Neural crest cell (in vitro differentiated cells): ENCODE measurements at regions not wholly inside any gene's neighbourhood (a gene's known extent, or its start where the extent isn't known, plus 50 kb on each side); places are given as distances from the start of the nearest gene placed in this dataset.

Experiments
- DNase-seq: peaks from one replicate; pipeline ENCODE4 v3.0.0; 2021; ENCODE audit warnings: low read depth, mixed read lengths, low spot score
- H3K27ac Mint-ChIP-seq: one replicate; pipeline ENCODE4 v1.8.0; 2021; ENCODE audit warnings: mild to moderate bottlenecking, mixed read lengths; ENCODE audit not compliant: unreplicated experiment
- H3K27me3 Mint-ChIP-seq: 2 replicates; pipeline ENCODE4 v1.8.0; 2021; ENCODE audit warnings: low read depth, mild to moderate bottlenecking, mixed read lengths
- H3K36me3 Mint-ChIP-seq: 2 replicates; pipeline ENCODE4 v1.8.0; 2021; ENCODE audit warnings: low read depth, mild to moderate bottlenecking, mixed read lengths
- H3K4me1 Mint-ChIP-seq: 2 replicates; pipeline ENCODE4 v1.8.0; 2021; ENCODE audit warnings: mixed read lengths
- H3K4me3 Mint-ChIP-seq: one replicate; pipeline ENCODE4 v1.8.0; 2021; ENCODE audit warnings: mild to moderate bottlenecking, mixed read lengths
- H3K9me3 Mint-ChIP-seq: 2 replicates; pipeline ENCODE4 v1.8.0; 2021; ENCODE audit warnings: mixed read lengths
- TF ChIP-seq, protein P1 (sequence below): fragments of 200-600 bp; sonication (generic); conservative IDR thresholded peaks from 2 replicates; pipeline ENCODE4 v1.5.0; 2021; ENCODE audit warnings: antibody characterized with exemption, mild to moderate bottlenecking

DNA sequence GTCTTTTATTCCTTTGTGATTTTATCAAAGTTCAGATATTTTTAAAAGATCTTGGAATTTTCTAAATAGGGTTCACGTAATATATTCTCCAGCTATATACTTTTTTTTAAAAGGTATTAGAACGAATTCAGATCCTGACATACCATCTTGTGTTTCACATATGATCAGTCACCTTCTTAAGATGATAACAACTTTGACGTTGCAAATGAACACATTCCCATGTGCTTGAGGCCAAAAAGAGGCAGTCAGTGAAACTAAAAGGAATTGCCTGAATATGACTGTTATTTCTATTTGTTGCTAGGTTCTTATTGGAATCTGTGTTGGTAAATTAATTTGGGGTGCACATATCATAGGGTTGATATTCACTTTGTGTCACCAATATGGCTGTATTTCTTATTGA, 310.1 kb downstream of the MDFIC start:
- Mint-ChIP-seq H3K36me3 (no peaks in the 10 kb centered on the region), H3K4me3 (no peak overlapping the region), H3K27ac (no peak overlapping the region), H3K4me1 (peaks cover 6% of the 10 kb centered on the region), H3K27me3 (no peaks in the 10 kb centered on the region), H3K9me3 (peaks cover 6% of the 10 kb centered on the region)
- TF ChIP-seq, protein P1, sequence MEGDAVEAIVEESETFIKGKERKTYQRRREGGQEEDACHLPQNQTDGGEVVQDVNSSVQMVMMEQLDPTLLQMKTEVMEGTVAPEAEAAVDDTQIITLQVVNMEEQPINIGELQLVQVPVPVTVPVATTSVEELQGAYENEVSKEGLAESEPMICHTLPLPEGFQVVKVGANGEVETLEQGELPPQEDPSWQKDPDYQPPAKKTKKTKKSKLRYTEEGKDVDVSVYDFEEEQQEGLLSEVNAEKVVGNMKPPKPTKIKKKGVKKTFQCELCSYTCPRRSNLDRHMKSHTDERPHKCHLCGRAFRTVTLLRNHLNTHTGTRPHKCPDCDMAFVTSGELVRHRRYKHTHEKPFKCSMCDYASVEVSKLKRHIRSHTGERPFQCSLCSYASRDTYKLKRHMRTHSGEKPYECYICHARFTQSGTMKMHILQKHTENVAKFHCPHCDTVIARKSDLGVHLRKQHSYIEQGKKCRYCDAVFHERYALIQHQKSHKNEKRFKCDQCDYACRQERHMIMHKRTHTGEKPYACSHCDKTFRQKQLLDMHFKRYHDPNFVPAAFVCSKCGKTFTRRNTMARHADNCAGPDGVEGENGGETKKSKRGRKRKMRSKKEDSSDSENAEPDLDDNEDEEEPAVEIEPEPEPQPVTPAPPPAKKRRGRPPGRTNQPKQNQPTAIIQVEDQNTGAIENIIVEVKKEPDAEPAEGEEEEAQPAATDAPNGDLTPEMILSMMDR = no peak
- no peak for DNase-seq

DNA sequence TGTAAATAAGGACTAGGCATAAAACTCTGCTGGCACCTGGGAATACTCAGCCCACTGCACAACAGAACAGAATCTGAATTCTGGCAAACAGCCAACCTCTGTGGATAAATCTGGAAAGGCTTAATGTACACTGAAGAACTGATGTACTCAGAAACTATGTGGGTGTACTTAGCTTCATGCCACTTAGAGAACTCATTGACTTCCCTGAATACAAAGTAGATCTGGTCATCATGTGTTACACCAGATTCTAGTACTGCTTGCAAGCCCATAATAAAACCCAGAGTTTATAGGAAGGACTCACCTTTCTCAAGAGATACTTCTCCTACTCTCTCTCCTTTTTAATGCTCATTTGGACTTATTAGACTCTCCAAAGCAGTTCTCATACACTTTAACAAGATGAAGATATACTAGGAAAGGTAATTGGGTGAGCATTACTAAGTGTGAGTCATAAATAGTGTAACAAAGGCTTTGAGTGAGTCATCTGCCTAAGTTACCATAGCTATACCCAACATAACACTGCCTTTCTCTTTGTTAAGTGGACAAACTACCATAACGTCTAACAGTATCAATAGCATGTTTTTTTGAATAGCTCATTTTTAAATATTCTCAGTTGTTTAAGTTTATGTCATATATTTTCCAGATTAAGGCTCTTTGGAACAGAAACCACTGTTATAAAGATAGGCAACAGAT, 309.1 kb downstream of the MDFIC start:
- no peak overlapping the region for H3K27ac Mint-ChIP-seq
- no peaks in the 10 kb centered on the region for H3K36me3 Mint-ChIP-seq

DNA sequence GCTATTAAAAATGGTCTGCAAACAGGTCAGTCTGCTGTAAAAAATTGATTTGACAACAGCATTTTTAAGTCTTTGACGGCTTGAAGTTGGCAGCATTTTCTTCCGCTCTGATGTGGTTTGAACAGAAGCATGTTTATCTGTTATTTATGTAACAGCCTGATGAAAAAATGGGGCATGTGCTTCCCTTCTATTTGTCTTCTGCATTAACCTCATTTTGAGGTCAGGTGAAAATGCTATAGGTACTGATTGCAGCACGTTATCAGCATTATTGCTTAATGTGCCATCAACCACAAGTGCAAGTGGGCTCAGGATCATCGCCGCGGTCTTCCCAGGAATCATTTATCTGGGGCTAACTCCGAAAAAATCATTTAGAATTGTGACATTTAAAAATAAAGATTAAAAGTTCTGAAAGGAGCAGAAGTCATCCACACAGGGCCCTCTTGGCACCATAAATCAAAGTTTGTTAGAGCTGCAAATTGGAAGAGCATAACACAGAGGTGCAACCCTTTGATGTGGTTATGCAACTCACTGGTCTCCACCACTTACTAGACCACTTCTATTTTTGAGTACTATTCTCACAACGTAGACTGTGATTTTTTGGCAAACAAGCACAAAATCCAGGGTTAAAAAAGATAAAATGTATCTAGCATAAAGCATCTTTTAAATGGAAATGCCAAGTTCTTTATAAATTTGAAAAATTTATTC, 307.7 kb downstream of the MDFIC start:
- Mint-ChIP-seq H3K9me3 (no peaks in the 10 kb centered on the region), H3K27ac (no peak overlapping the region), H3K4me3 (no peak overlapping the region), H3K36me3 (no peaks in the 10 kb centered on the region), H3K27me3 (no peaks in the 10 kb centered on the region), H3K4me1 (peaks cover 6% of the 10 kb centered on the region)
- no peak for DNase-seq
- TF ChIP-seq, protein P1 = no peak

More for the DNA sequence above, 309.1 kb downstream of the MDFIC start:
- TF ChIP-seq, protein P1 = no peak
- no peak for DNase-seq
- Mint-ChIP-seq H3K4me3 (no peak overlapping the region), H3K27me3 (no peaks in the 10 kb centered on the region), H3K9me3 (peaks cover 6% of the 10 kb centered on the region), H3K4me1 (peaks cover 6% of the 10 kb centered on the region)

DNA sequence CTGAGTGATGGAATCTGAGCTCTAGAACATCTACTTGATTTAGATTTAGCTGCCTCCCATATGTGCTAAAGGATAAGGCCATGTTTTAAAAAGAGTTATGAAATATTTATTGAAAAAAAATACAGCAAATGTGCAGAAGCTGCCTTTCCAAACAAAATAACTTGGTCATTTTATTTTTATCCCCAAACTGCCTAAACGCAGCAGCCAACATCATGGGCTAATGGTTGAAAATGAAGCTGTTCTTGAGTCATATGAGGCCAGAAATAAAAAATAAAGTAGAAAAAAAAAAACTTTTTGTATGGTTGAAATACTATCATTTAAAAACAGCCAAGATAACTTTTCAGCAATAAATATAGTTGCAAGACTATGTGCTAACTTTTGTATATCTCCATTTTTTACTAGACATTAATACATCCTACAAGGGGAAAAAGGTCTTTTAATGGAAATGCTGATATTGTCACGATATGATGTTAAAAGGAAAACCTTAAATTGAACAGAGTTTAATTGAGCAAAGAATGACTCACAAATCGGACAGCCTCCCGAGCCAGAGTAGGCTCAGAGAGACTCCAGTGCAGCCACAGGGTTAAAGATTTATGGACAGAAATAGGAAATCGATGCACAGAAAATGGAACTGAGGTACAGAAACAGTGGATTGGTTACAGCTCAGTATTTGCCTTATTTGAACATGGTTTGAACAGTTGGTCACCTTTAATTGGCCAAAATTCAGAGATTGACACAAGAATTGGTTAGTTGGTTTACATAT, 305.8 kb downstream of the MDFIC start:
- H3K9me3 Mint-ChIP-seq = no peaks in the 10 kb centered on the region
- no peak overlapping the region for H3K27ac Mint-ChIP-seq
- no peak for DNase-seq
- TF ChIP-seq, protein P1 = no peak
- H3K36me3 Mint-ChIP-seq = no peaks in the 10 kb centered on the region
- no peaks in the 10 kb centered on the region for H3K27me3 Mint-ChIP-seq
- no peak overlapping the region for H3K4me3 Mint-ChIP-seq
- peaks cover 6% of the 10 kb centered on the region for H3K4me1 Mint-ChIP-seq

DNA sequence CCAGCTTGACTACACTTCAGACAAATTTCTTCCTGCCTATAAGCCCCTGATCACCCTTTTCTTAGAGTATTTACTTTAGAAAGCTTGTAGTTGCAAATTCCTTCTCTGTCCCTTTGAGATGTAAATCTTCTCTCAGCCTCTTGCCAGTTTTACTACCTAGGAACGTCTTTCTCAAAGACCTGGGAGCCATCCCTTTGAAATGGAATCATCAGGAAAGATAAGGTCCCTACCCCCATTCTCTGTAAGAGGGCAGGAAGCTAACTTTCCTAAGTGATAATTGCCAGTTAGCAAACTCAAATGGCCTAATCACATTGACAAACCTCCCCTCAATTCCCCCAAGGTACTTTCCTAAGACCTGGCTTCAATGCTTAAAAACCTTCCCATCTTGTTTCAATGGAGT, 304.5 kb downstream of the MDFIC start:
- Mint-ChIP-seq H3K4me1 (peaks cover 6% of the 10 kb centered on the region), H3K27me3 (no peaks in the 10 kb centered on the region), H3K27ac (no peak overlapping the region), H3K4me3 (no peak overlapping the region), H3K9me3 (no peaks in the 10 kb centered on the region), H3K36me3 (no peaks in the 10 kb centered on the region)
- DNase-seq = no peak
- TF ChIP-seq, protein P1 = no peak
